ENCODE measurements at regions not wholly inside any gene's neighbourhood (a gene's known extent, or its start where the extent isn't known, plus 50 kb on each side); places are given as distances from the start of the nearest gene placed in this dataset.
"Not testable (repeated sequence)": the region's sequence is repeated elsewhere in the genome, so short reads cannot be mapped to it uniquely, and the experiment has no call there.

DNA sequence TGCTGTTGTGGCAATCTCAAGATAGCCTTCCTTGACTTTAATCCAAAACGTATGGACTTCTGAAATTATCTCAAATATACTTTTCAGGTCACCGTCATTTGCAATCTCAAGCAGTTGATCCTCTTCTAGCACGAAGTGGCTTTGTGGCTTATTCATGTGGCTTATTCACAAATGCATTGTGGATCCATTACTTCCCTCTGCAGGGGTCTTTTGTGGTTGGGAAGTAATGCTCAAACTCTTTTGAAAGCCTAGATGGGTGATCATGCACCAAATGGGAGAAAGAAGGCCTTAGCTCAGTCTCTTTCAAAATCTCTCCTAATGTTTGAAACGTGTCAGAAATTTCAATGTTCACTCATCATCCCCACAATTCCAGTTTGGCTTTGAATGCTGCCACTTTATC lies 597.2 kb upstream of the CDH10 start:
- no peak overlapping the region for H3K4me3 ChIP-seq (ENCODE audit: low read depth, low read length)
- TF ChIP-seq, protein P1, sequence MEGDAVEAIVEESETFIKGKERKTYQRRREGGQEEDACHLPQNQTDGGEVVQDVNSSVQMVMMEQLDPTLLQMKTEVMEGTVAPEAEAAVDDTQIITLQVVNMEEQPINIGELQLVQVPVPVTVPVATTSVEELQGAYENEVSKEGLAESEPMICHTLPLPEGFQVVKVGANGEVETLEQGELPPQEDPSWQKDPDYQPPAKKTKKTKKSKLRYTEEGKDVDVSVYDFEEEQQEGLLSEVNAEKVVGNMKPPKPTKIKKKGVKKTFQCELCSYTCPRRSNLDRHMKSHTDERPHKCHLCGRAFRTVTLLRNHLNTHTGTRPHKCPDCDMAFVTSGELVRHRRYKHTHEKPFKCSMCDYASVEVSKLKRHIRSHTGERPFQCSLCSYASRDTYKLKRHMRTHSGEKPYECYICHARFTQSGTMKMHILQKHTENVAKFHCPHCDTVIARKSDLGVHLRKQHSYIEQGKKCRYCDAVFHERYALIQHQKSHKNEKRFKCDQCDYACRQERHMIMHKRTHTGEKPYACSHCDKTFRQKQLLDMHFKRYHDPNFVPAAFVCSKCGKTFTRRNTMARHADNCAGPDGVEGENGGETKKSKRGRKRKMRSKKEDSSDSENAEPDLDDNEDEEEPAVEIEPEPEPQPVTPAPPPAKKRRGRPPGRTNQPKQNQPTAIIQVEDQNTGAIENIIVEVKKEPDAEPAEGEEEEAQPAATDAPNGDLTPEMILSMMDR (IDR thresholded peaks at IDR 0.05; ENCODE audit: borderline replicate concordance, insufficient read depth, low read depth, low read length) = no peak

DNA sequence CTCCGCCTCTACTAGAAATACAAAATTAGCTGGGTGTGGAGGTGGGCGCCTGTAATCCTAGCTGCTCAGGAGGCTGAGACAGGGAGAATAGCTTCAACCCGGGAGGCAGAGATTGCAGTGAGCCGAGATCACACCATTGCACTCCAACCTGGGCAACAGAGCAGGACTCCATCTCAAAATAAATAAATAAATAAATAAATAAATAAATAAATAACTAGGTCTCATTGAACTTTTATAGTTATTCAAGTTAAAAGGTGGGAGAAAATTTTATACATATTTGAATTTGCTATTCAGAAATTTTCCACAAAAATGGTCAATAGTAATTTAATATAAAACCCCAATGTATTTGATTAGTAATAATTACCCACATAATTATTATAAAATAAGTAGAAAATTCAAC lies 593.9 kb upstream of the CDH10 start:
- H3K4me3 ChIP-seq (ENCODE audit: low read depth, low read length) = not testable (repeated sequence)

DNA sequence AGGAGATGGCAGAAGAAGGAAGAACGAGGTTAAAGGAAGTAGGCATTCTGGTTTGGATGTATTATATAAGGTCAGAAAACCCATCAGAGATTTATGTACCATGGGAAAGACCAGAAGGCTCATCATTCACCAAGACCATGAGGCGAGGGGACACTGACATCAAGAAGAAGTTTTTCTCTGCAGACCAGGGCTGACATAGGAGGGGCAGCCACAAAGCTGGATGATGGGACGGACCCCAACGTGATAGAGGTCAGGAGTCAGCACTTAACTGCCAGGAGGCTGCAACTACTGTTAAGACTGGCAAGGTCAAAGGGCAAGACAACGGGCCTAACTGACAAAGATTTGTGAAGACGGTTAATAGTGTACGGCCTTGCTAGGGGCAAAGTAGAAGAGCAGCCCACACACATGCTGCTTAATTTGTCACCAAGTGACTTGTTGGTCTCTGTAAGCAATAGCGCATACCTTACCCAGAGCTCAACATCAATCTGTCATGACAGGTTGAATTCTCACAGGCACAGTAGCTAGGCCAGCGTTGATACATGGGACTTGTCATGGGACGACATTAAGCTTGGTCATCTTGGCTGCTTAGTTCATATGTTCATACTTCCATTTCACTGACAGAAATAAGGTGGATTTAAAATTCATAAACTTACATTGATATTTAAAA lies 579.7 kb upstream of the CDH10 start:
- TF ChIP-seq, protein P1 (IDR thresholded peaks at IDR 0.05; ENCODE audit: borderline replicate concordance, insufficient read depth, low read depth, low read length) = no peak

DNA sequence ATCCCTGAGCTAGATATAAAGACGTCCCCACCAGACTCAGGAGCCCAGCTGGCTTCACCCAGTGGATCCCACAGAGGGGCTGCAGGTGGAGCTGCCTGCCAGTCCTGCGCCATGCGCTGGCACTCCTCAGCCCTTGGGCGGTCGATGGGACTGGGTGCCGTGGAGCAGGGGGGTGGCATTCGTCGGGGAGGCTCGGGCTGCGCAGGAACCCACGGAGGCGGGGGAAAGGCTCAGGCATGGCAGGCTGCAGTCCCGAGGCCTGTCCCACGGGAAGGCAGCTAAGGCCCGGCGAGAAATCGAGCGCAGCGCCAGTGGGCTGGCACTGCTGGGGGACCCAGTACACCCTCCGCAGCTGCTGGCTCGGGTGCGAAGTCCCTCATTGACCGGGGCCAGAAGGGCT lies 555.1 kb upstream of the CDH10 start:
- not testable (repeated sequence) for H3K4me3 ChIP-seq (ENCODE audit: low read depth, low read length)

More for the DNA sequence above, 579.7 kb upstream of the CDH10 start:
- H3K4me3 ChIP-seq (ENCODE audit: low read depth, low read length) = no peak overlapping the region

DNA sequence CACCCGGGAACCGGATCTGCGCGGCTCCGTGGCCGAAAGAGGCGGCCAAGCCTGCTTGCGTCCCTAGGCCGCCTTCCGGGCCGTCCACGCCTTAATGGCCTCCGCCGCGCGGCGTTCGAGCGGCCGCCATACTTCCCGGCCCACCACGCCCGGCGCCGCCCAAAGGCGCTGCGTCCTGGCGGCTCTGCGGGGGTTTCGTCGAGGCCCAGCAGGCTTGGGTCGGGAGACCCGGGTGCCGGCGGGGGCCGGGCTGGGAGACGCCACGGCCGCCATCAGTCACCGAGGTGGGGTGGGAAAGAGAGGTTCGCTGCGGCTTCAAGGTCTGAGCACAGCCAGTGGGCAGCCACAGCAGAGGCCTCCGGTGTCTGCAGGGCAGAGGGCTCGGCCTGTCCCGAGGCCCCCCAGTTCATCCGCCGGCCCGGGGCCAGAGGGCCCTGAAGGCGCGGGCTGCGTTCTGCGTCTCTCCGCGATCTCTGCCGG lies 545.8 kb upstream of the CDH10 start:
- TF ChIP-seq, protein P1 (IDR thresholded peaks at IDR 0.05; ENCODE audit: borderline replicate concordance, insufficient read depth, low read depth, low read length) = no peak

DNA sequence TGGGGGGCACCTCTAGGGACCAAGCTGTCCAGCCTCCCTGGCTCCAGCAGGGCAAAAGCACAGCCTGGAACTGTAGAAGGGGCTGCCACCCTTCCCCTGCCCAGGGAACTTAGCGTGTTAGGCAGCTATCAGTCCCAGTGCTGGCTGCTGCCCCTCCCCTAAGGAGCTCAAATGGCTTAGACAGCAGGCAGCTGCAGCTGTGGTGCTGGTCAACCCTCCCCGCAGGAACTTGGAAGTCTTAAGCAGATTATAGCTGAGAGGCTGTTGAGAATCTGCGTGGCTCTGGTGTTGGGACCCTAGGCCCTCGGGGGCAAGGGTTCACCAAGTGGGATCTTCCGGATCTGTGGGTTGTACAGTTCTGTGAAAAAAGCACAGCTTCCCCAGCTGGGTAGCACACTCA lies 536.5 kb upstream of the CDH10 start:
- TF ChIP-seq, protein P1 (IDR thresholded peaks at IDR 0.05; ENCODE audit: borderline replicate concordance, insufficient read depth, low read depth, low read length) = no peak
- H3K4me3 ChIP-seq (ENCODE audit: low read depth, low read length) = no peak overlapping the region

More for the DNA sequence above, 545.8 kb upstream of the CDH10 start:
- peak overlapping the region; percentile 5 for H3K4me3 ChIP-seq (ENCODE audit: low read depth, low read length)

DNA sequence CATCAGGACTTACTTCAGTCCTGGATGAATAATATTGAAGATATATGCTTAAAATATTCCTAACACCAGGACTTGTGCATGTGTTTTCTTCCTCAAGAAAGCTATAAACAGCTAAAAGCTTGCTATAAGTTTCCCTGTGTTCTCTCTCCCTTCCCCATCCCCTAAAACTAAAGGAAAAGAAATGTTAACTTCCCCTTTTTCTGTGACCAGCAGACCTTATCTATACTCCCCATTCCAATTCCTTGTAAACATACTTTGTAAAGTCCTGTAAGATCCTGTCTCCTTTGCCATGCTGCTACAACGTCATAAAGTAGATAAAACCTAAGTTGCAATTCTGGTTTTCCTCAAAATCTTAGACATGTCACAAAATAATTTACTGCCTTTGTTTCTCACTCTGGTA lies 517.8 kb upstream of the CDH10 start:
- H3K4me3 ChIP-seq (ENCODE audit: low read depth, low read length) = not testable (repeated sequence)

DNA sequence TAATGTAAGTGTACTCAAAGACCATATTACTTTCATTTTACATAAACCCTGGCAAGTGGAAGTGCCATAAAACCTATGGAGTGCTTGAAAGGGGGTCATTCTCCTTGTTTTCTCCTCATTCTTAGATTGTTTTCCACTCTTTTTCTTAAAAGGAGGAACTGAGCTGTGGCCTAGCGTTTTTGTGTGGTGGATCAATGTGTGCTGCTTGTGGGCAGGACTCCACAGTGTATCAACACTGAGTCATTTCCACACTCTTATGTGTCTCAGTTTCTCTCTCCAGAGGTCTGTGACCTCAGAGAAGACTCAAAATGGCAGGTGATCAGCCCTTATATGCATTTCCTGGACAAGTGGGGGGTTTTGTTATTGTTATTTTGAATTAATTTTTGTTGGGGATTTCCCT lies 516.1 kb upstream of the CDH10 start:
- no peak overlapping the region for H3K4me3 ChIP-seq (ENCODE audit: low read depth, low read length)
- TF ChIP-seq, protein P1 (IDR thresholded peaks at IDR 0.05; ENCODE audit: borderline replicate concordance, insufficient read depth, low read depth, low read length) = no peak

DNA sequence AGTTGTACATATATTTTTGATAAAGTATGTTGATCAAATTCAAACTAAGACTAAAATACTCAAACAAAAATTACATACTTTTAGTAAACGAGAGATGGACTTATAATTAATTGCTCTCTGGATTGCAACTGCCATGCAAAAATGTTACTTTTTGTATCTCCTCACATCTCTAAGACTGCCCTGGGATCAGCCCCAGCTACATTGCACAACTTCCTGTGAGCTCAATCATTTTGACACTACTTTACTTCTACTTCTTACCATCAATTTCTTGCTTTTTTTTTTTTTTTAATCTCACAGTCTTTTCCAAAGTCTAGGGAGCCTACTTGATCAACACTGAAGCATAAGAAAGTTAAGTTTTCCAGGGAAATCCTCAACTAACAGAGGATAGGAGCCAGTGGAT lies 506.0 kb upstream of the CDH10 start:
- H3K4me3 ChIP-seq (ENCODE audit: low read depth, low read length) = no peak overlapping the region
- TF ChIP-seq, protein P1 (IDR thresholded peaks at IDR 0.05; ENCODE audit: borderline replicate concordance, insufficient read depth, low read depth, low read length) = no peak

Measured in GM12875 (cell line).